GM23338 (cell line): ENCODE measurements at regions not wholly inside any gene's neighbourhood (a gene's known extent, or its start where the extent isn't known, plus 50 kb on each side); places are given as distances from the start of the nearest gene placed in this dataset.

ENCODE experiments used
- ATAC-seq: fragments of 200-7000 bp; cut with Tn5 transposase; 3 replicates; pipeline ENCODE4 v1.9.1; 2020
- DNase-seq: peaks from one replicate; pipeline ENCODE4 v3.0.0-alpha.2; 2015; ENCODE audit warnings: low spot score
- H2AFZ ChIP-seq: fragments of 200-600 bp; sonication (generic); 2 replicates; pipeline ENCODE4 v1.8.0; 2016; ENCODE audit warnings: antibody characterized with exemption, mild to moderate bottlenecking, moderate library complexity
- H3F3A ChIP-seq: fragments of 200-600 bp; sonication (generic); replicated peaks from 2 replicates; pipeline ENCODE4 v1.8.0; 2017; ENCODE audit warnings: antibody characterized with exemption, mixed run types, low read depth
- H3K27ac ChIP-seq: fragments of 200-600 bp; sonication (generic); 2 replicates; pipeline ENCODE4 v1.6.1; 2016; ENCODE audit warnings: low read depth
- H3K27me3 ChIP-seq: fragments of 200-600 bp; sonication (generic); 2 replicates; pipeline ENCODE4 v1.8.0; 2016; ENCODE audit warnings: mild to moderate bottlenecking, mixed run types, moderate library complexity; ENCODE audit not compliant: insufficient read depth
- H3K36me3 ChIP-seq: fragments of 200-600 bp; sonication (generic); 2 replicates; pipeline ENCODE4 v1.8.0; 2016; ENCODE audit warnings: mild to moderate bottlenecking; ENCODE audit not compliant: insufficient read depth
- H3K4me1 ChIP-seq: fragments of 200-600 bp; sonication (generic); 2 replicates; pipeline ENCODE4 v1.8.0; 2016; ENCODE audit warnings: mild to moderate bottlenecking, moderate library complexity; ENCODE audit not compliant: insufficient read depth
- H3K4me2 ChIP-seq: fragments of 200-600 bp; sonication (generic); 2 replicates; pipeline ENCODE4 v1.7.1; 2017; ENCODE audit warnings: mixed run types
- H3K4me3 ChIP-seq: fragments of 200-600 bp; sonication (generic); 2 replicates; pipeline ENCODE4 v1.6.1; 2016; ENCODE audit warnings: mixed run types
- H3K79me2 ChIP-seq: fragments of 200-600 bp; sonication (generic); replicated peaks from 2 replicates; pipeline ENCODE4 v1.8.0; 2017; ENCODE audit warnings: mild to moderate bottlenecking; ENCODE audit not compliant: insufficient read depth
- H3K9me2 ChIP-seq: fragments of 200-600 bp; sonication (generic); 2 replicates; pipeline ENCODE4 v1.8.0; 2017; ENCODE audit not compliant: insufficient read depth
- H4K20me1 ChIP-seq: fragments of 200-600 bp; sonication (generic); replicated peaks from 2 replicates; pipeline ENCODE4 v1.8.0; 2017; ENCODE audit warnings: mild to moderate bottlenecking; ENCODE audit not compliant: insufficient read depth
- H3K27ac Mint-ChIP-seq: 2 replicates; pipeline ENCODE4 v1.8.0; 2020; ENCODE audit warnings: inconsistent platforms, mild to moderate bottlenecking, moderate library complexity, mixed read lengths
- H3K27me3 Mint-ChIP-seq: 3 replicates; pipeline ENCODE4 v1.8.0; 2022; ENCODE audit warnings: low read depth, mild to moderate bottlenecking, moderate library complexity, mixed read lengths, inconsistent platforms; ENCODE audit not compliant: insufficient read depth, poor library complexity
- H3K36me3 Mint-ChIP-seq: 3 replicates; pipeline ENCODE4 v1.8.0; 2021; ENCODE audit warnings: low read depth, mild to moderate bottlenecking, inconsistent platforms, moderate library complexity, mixed read lengths
- H3K4me1 Mint-ChIP-seq: 3 replicates; pipeline ENCODE4 v1.8.0; 2020; ENCODE audit warnings: mild to moderate bottlenecking, inconsistent platforms, mixed read lengths
- H3K4me3 Mint-ChIP-seq: 3 replicates; pipeline ENCODE4 v1.8.0; 2021; ENCODE audit warnings: moderate library complexity, mild to moderate bottlenecking, inconsistent platforms, mixed read lengths
- H3K9me3 Mint-ChIP-seq: 3 replicates; pipeline ENCODE4 v1.8.0; 2020; ENCODE audit warnings: moderate library complexity, mild to moderate bottlenecking, inconsistent platforms, mixed read lengths
- CREB1 ChIP-seq: fragments of 250-450 bp; sonication (Bioruptor Pico); IDR thresholded peaks from 2 replicates; pipeline ENCODE4 v1.5.0; 2020; ENCODE audit warnings: low read depth, mild to moderate bottlenecking, moderate library complexity
- EZH2 ChIP-seq: fragments of 200-600 bp; sonication (generic); IDR thresholded peaks from one replicate; pipeline ENCODE4 v1.8.0; 2017; ENCODE audit warnings: antibody characterized with exemption, mild to moderate bottlenecking, low read depth; ENCODE audit not compliant: unreplicated experiment
- EZH2phosphoT487 ChIP-seq: fragments of 200-600 bp; sonication (generic); IDR thresholded peaks from one replicate; pipeline ENCODE4 v1.8.1; 2018; ENCODE audit warnings: antibody characterized with exemption; ENCODE audit not compliant: unreplicated experiment
- JUNB ChIP-seq: IDR thresholded peaks from one replicate; pipeline ENCODE4 v1.6.1; 2016; ENCODE audit warnings: antibody characterized with exemption; ENCODE audit not compliant: unreplicated experiment
- NANOG ChIP-seq: IDR thresholded peaks from 2 replicates; pipeline ENCODE4 v1.6.1; 2016; ENCODE audit warnings: antibody characterized with exemption, borderline replicate concordance
- POLR2AphosphoS5 ChIP-seq: IDR thresholded peaks from 2 replicates; pipeline ENCODE4 v1.6.1; 2016; ENCODE audit warnings: antibody characterized with exemption, low read depth
- STAT1 ChIP-seq: IDR thresholded peaks from one replicate; pipeline ENCODE4 v1.6.1; 2016; ENCODE audit warnings: antibody characterized with exemption; ENCODE audit not compliant: unreplicated experiment
- ZNF114 ChIP-seq: fragments of 250-450 bp; sonication (Bioruptor Pico); IDR thresholded peaks from 2 replicates; pipeline ENCODE4 v1.5.0; 2020; ENCODE audit warnings: mild to moderate bottlenecking, moderate library complexity
- ZNF331 ChIP-seq: fragments of 250-450 bp; sonication (Bioruptor Pico); IDR thresholded peaks from 2 replicates; pipeline ENCODE4 v1.5.0; 2020; ENCODE audit warnings: low read depth, mild to moderate bottlenecking, moderate library complexity
- TF ChIP-seq, protein P1 (sequence below), 2 experiments: fragments of 200-600 bp in 1 of 2; sonication (generic) in 1 of 2; conservative IDR thresholded peaks; 2 replicates each; pipeline versions ENCODE4 v1.5.1 to v1.6.1; 2016 to 2017; ENCODE audit warnings: antibody characterized with exemption in 2 of 2, low read depth in 2 of 2, mild to moderate bottlenecking in 2 of 2, moderate library complexity in 1 of 2
- TF ChIP-seq, protein P2 (sequence below): IDR thresholded peaks from one replicate; pipeline ENCODE4 v1.6.1; 2018; ENCODE audit warnings: antibody characterized with exemption; ENCODE audit not compliant: unreplicated experiment
- TF ChIP-seq, protein P3 (sequence below): fragments of 250-450 bp; sonication (Bioruptor Pico); IDR thresholded peaks from 2 replicates; pipeline ENCODE4 v1.5.0; 2020; ENCODE audit warnings: mild to moderate bottlenecking, moderate library complexity
- TF ChIP-seq, protein P4 (sequence below): IDR thresholded peaks from 2 replicates; pipeline ENCODE4 v1.6.1; 2016; ENCODE audit warnings: antibody characterized with exemption

DNA sequence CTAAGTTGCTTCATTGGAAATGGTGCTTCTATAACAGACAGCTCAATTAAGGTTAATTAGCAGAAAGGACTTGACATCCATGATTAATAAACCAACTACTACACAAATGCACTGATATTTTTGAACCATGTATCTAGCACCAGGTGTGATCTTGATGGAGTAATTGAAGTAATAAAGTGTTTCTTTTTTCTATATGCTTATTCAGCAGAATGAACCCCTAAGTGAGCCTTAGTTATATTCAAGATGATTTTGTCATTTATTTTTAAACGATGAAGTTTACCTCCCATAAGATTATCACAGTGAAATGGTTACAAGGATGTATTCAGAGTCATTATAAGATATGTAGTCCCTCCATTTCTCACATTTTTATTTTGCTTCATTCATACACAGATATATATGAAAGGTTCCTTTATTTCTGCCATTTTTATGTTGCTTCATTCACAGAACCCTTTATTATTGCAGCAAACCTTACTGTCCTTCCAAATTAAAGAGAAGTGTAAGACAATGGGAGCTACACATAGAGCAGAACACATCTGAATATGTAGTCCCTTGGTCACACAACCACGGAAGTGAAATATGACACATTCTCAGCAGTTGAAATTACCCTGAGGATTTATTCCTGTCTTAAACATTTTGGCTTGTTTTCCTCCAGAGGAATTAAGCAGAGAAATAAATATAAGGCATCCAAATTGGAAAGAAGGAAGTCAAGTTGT lies 295.0 kb downstream of the RAP2B start:
- H3K4me3 Mint-ChIP-seq, result no peak overlapping the region
- no peak overlapping the region for H3K27ac Mint-ChIP-seq
- H3K27ac ChIP-seq, result no peak overlapping the region
- H3K4me3 ChIP-seq, result no peak overlapping the region
- DNase-seq (no peak), ATAC-seq (no peak)
- H2AFZ ChIP-seq, result no peak overlapping the region
- H3K36me3 Mint-ChIP-seq, result no peaks in the 10 kb centered on the region
- no peaks in the 10 kb centered on the region for H3K9me2 ChIP-seq
- no peaks in the 10 kb centered on the region for H3K4me1 ChIP-seq
- no peaks in the 10 kb centered on the region for H3F3A ChIP-seq
- H3K4me1 Mint-ChIP-seq, result no peaks in the 10 kb centered on the region
- H4K20me1 ChIP-seq, result no peaks in the 10 kb centered on the region
- no peaks in the 10 kb centered on the region for H3K27me3 ChIP-seq
- no peak overlapping the region for H3K4me2 ChIP-seq
- H3K79me2 ChIP-seq, result no peaks in the 10 kb centered on the region
- H3K27me3 Mint-ChIP-seq, result no peaks in the 10 kb centered on the region
- H3K36me3 ChIP-seq, result no peaks in the 10 kb centered on the region
- no peaks in the 10 kb centered on the region for H3K9me3 Mint-ChIP-seq
- TF ChIP-seq, protein P1, sequence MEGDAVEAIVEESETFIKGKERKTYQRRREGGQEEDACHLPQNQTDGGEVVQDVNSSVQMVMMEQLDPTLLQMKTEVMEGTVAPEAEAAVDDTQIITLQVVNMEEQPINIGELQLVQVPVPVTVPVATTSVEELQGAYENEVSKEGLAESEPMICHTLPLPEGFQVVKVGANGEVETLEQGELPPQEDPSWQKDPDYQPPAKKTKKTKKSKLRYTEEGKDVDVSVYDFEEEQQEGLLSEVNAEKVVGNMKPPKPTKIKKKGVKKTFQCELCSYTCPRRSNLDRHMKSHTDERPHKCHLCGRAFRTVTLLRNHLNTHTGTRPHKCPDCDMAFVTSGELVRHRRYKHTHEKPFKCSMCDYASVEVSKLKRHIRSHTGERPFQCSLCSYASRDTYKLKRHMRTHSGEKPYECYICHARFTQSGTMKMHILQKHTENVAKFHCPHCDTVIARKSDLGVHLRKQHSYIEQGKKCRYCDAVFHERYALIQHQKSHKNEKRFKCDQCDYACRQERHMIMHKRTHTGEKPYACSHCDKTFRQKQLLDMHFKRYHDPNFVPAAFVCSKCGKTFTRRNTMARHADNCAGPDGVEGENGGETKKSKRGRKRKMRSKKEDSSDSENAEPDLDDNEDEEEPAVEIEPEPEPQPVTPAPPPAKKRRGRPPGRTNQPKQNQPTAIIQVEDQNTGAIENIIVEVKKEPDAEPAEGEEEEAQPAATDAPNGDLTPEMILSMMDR (conservative IDR thresholded peaks at IDR 0.05; ENCODE audit: low read depth in 2 of 2), result no peak
- TF ChIP-seq JUNB, result no peak
- no peak for TF ChIP-seq ZNF114
- TF ChIP-seq EZH2phosphoT487, result no peak
- TF ChIP-seq, protein P2, sequence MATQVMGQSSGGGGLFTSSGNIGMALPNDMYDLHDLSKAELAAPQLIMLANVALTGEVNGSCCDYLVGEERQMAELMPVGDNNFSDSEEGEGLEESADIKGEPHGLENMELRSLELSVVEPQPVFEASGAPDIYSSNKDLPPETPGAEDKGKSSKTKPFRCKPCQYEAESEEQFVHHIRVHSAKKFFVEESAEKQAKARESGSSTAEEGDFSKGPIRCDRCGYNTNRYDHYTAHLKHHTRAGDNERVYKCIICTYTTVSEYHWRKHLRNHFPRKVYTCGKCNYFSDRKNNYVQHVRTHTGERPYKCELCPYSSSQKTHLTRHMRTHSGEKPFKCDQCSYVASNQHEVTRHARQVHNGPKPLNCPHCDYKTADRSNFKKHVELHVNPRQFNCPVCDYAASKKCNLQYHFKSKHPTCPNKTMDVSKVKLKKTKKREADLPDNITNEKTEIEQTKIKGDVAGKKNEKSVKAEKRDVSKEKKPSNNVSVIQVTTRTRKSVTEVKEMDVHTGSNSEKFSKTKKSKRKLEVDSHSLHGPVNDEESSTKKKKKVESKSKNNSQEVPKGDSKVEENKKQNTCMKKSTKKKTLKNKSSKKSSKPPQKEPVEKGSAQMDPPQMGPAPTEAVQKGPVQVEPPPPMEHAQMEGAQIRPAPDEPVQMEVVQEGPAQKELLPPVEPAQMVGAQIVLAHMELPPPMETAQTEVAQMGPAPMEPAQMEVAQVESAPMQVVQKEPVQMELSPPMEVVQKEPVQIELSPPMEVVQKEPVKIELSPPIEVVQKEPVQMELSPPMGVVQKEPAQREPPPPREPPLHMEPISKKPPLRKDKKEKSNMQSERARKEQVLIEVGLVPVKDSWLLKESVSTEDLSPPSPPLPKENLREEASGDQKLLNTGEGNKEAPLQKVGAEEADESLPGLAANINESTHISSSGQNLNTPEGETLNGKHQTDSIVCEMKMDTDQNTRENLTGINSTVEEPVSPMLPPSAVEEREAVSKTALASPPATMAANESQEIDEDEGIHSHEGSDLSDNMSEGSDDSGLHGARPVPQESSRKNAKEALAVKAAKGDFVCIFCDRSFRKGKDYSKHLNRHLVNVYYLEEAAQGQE, result no peak
- TF ChIP-seq EZH2, result no peak
- TF ChIP-seq, protein P3, sequence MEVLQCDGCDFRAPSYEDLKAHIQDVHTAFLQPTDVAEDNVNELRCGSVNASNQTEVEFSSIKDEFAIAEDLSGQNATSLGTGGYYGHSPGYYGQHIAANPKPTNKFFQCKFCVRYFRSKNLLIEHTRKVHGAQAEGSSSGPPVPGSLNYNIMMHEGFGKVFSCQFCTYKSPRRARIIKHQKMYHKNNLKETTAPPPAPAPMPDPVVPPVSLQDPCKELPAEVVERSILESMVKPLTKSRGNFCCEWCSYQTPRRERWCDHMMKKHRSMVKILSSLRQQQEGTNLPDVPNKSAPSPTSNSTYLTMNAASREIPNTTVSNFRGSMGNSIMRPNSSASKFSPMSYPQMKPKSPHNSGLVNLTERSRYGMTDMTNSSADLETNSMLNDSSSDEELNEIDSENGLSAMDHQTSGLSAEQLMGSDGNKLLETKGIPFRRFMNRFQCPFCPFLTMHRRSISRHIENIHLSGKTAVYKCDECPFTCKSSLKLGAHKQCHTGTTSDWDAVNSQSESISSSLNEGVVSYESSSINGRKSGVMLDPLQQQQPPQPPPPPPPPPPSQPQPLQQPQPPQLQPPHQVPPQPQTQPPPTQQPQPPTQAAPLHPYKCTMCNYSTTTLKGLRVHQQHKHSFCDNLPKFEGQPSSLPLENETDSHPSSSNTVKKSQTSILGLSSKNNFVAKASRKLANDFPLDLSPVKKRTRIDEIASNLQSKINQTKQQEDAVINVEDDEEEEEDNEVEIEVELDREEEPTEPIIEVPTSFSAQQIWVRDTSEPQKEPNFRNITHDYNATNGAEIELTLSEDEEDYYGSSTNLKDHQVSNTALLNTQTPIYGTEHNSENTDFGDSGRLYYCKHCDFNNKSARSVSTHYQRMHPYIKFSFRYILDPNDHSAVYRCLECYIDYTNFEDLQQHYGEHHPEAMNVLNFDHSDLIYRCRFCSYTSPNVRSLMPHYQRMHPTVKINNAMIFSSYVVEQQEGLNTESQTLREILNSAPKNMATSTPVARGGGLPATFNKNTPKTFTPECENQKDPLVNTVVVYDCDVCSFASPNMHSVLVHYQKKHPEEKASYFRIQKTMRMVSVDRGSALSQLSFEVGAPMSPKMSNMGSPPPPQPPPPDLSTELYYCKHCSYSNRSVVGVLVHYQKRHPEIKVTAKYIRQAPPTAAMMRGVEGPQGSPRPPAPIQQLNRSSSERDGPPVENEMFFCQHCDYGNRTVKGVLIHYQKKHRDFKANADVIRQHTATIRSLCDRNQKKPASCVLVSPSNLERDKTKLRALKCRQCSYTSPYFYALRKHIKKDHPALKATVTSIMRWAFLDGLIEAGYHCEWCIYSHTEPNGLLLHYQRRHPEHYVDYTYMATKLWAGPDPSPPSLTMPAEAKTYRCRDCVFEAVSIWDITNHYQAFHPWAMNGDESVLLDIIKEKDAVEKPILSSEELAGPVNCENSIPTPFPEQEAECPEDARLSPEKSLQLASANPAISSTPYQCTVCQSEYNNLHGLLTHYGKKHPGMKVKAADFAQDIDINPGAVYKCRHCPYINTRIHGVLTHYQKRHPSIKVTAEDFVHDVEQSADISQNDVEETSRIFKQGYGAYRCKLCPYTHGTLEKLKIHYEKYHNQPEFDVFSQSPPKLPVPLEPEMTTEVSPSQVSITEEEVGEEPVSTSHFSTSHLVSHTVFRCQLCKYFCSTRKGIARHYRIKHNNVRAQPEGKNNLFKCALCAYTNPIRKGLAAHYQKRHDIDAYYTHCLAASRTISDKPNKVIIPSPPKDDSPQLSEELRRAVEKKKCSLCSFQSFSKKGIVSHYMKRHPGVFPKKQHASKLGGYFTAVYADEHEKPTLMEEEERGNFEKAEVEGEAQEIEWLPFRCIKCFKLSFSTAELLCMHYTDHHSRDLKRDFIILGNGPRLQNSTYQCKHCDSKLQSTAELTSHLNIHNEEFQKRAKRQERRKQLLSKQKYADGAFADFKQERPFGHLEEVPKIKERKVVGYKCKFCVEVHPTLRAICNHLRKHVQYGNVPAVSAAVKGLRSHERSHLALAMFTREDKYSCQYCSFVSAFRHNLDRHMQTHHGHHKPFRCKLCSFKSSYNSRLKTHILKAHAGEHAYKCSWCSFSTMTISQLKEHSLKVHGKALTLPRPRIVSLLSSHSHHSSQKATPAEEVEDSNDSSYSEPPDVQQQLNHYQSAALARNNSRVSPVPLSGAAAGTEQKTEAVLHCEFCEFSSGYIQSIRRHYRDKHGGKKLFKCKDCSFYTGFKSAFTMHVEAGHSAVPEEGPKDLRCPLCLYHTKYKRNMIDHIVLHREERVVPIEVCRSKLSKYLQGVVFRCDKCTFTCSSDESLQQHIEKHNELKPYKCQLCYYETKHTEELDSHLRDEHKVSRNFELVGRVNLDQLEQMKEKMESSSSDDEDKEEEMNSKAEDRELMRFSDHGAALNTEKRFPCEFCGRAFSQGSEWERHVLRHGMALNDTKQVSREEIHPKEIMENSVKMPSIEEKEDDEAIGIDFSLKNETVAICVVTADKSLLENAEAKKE (CRISPR knock-in tag), result no peak
- no peak for TF ChIP-seq CREB1 (CRISPR knock-in tag)
- TF ChIP-seq POLR2AphosphoS5, result no peak
- no peak for TF ChIP-seq ZNF331 (CRISPR knock-in tag)
- no peak for TF ChIP-seq NANOG
- TF ChIP-seq STAT1, result no peak
- TF ChIP-seq, protein P4, sequence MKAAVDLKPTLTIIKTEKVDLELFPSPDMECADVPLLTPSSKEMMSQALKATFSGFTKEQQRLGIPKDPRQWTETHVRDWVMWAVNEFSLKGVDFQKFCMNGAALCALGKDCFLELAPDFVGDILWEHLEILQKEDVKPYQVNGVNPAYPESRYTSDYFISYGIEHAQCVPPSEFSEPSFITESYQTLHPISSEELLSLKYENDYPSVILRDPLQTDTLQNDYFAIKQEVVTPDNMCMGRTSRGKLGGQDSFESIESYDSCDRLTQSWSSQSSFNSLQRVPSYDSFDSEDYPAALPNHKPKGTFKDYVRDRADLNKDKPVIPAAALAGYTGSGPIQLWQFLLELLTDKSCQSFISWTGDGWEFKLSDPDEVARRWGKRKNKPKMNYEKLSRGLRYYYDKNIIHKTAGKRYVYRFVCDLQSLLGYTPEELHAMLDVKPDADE, result no peak
